ENCODE measurements at regions not wholly inside any gene's neighbourhood (a gene's known extent, or its start where the extent isn't known, plus 50 kb on each side); places are given as distances from the start of the nearest gene placed in this dataset.
"Not testable (repeated sequence)": the region's sequence is repeated elsewhere in the genome, so short reads cannot be mapped to it uniquely, and the experiment has no call there.

DNA sequence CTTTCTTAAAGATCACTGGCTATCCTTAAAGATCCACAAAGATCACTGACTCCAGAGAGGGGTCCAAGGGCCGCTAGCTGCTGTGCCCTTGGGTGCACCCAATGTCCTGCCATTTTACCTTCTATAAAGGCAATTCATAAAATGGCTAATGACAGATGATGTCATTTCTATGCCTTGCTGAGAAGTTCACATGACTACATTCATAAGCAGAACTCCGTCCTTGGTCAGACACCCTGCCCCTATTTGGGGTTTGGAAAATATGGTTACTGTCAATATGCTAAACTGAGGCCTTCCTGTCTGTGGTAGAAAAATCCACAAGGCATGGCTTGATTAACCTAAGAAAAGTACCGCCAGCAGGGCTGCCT, 60.9 kb upstream of the BMAL1 start:
- Histone ChIP-seq H2AFZ (no peak overlapping the region), H3K4me1 (no peaks in the 10 kb centered on the region), H3K9me3 (ENCODE audit: control insufficient read depth, low read length) (no peaks in the 10 kb centered on the region), H3K36me3 (ENCODE audit: control insufficient read depth, insufficient read depth, low read length) (no peaks in the 10 kb centered on the region), H3K79me2 (no peaks in the 10 kb centered on the region), H3K4me3 (ENCODE audit: low read depth, low read length) (no peak overlapping the region), H3K4me2 (ENCODE audit: low read length) (no peak overlapping the region), H3K27ac (no peak overlapping the region), H3K27me3 (ENCODE audit: control insufficient read depth, insufficient read depth, low read length) (no peaks in the 10 kb centered on the region), H3K9ac (no peak overlapping the region)
- TF ChIP-seq, protein P1, sequence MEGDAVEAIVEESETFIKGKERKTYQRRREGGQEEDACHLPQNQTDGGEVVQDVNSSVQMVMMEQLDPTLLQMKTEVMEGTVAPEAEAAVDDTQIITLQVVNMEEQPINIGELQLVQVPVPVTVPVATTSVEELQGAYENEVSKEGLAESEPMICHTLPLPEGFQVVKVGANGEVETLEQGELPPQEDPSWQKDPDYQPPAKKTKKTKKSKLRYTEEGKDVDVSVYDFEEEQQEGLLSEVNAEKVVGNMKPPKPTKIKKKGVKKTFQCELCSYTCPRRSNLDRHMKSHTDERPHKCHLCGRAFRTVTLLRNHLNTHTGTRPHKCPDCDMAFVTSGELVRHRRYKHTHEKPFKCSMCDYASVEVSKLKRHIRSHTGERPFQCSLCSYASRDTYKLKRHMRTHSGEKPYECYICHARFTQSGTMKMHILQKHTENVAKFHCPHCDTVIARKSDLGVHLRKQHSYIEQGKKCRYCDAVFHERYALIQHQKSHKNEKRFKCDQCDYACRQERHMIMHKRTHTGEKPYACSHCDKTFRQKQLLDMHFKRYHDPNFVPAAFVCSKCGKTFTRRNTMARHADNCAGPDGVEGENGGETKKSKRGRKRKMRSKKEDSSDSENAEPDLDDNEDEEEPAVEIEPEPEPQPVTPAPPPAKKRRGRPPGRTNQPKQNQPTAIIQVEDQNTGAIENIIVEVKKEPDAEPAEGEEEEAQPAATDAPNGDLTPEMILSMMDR (IDR thresholded peaks at IDR 0.05): no peak

DNA sequence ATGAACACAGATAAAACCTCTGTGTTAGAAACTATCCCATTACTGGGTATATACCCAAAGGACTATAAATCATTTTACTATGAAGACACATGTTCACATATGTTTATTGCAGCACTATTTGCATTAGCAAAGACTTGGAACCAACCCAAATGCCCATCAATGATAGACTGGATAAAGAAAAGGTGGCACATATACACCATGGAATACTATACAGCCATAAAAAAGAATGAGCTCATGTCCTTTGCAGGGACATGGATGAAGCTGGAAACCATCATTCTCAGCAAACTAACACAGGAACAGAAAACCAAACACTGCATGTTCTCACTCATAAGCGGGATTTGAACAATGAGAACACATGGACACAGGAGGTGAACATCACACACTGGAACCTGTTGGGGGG, 58.9 kb upstream of the BMAL1 start:
- H3K4me1 ChIP-seq; H3K27me3 ChIP-seq (ENCODE audit: control insufficient read depth, insufficient read depth, low read length); H3K9me3 ChIP-seq (ENCODE audit: control insufficient read depth, low read length); H3K4me3 ChIP-seq (ENCODE audit: low read depth, low read length); H3K36me3 ChIP-seq (ENCODE audit: control insufficient read depth, insufficient read depth, low read length); H3K4me2 ChIP-seq (ENCODE audit: low read length); H2AFZ ChIP-seq; H3K79me2 ChIP-seq; H3K9ac ChIP-seq; H3K27ac ChIP-seq: not testable (repeated sequence)

DNA sequence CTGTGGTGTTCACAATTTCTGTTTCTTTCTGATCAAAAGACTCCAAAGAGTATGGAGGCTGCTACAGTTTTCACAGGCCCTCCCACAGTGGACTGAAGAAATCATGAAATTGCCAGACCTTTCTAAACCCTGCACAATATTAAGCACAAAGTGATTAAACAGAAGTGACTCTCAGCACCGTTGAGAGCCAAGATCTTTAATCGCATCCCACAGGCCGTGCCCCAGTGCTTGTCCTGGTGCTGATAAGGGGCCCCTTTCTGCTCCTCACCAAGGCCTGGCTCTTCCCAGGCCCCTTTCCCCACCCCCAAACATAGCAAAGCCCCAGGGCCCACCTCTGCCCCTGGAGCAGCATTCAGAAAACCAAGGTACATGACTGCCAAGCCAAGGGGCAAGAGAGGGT, 57.4 kb upstream of the BMAL1 start:
- no peaks in the 10 kb centered on the region for H3K79me2 ChIP-seq
- no peaks in the 10 kb centered on the region for H3K36me3 ChIP-seq (ENCODE audit: control insufficient read depth, insufficient read depth, low read length)
- H3K4me1 ChIP-seq: no peaks in the 10 kb centered on the region
- H2AFZ ChIP-seq: peak overlapping the region; percentile 8
- H3K9ac ChIP-seq: no peak overlapping the region
- H3K4me3 ChIP-seq (ENCODE audit: low read depth, low read length): no peak overlapping the region
- H3K4me2 ChIP-seq (ENCODE audit: low read length): no peak overlapping the region
- TF ChIP-seq, protein P1 (IDR thresholded peaks at IDR 0.05): no peak
- H3K9me3 ChIP-seq (ENCODE audit: control insufficient read depth, low read length): no peaks in the 10 kb centered on the region
- no peaks in the 10 kb centered on the region for H3K27me3 ChIP-seq (ENCODE audit: control insufficient read depth, insufficient read depth, low read length)
- H3K27ac ChIP-seq: no peak overlapping the region

DNA sequence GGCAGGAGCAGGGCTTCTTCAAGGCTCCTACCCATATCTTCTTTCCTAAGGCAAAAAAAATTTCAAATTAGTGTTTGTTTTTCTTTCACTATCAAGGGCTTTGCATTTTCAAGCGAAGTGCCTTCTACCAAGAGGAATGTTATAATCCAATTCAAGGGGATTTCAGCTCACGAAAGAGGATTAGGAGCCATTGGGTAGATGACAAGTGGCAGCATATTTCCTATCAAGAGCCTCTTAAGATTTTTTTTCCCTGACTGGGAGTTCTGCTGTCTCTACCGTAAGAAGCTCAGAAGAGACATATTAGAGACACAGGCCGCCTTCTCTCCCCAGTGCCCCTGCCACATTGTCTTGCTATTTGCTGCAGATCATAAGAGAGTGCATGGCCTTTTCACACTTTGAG, 55.9 kb upstream of the BMAL1 start:
- Histone ChIP-seq H2AFZ (peak overlapping the region; percentile 53), H3K9me3 (ENCODE audit: control insufficient read depth, low read length) (no peaks in the 10 kb centered on the region), H3K9ac (no peak overlapping the region), H3K79me2 (no peaks in the 10 kb centered on the region), H3K27me3 (ENCODE audit: control insufficient read depth, insufficient read depth, low read length) (no peaks in the 10 kb centered on the region), H3K36me3 (ENCODE audit: control insufficient read depth, insufficient read depth, low read length) (no peaks in the 10 kb centered on the region), H3K27ac (no peak overlapping the region), H3K4me2 (ENCODE audit: low read length) (no peak overlapping the region), H3K4me1 (no peaks in the 10 kb centered on the region), H3K4me3 (ENCODE audit: low read depth, low read length) (no peak overlapping the region)
- TF ChIP-seq, protein P1 (IDR thresholded peaks at IDR 0.05): no peak

DNA sequence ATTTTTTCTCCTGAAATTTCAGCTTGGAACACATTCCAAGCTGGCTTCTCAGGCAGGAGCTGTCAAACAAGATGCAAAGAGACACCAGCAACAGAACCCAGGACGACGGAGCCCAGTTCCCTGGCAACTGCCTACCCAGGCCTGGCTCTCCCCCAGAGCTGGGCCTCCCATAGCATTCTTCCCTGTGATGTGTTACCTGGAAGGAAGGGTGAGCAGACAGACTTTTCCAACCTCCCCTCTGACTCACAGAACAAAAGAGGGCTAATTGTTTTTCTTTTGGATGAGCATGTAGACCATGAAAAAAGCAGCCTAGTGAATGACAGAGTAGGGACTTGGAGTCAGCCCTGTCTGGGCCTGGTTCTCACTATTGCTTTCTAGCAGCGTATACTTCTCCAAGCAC, 55.3 kb upstream of the BMAL1 start:
- Histone ChIP-seq H3K4me3 (ENCODE audit: low read depth, low read length) (no peak overlapping the region), H3K4me1 (no peaks in the 10 kb centered on the region), H3K27ac (no peak overlapping the region), H3K9ac (no peak overlapping the region), H3K36me3 (ENCODE audit: control insufficient read depth, insufficient read depth, low read length) (no peaks in the 10 kb centered on the region), H3K79me2 (no peaks in the 10 kb centered on the region), H3K4me2 (ENCODE audit: low read length) (no peak overlapping the region), H2AFZ (peak overlapping the region; percentile 53), H3K9me3 (ENCODE audit: control insufficient read depth, low read length) (no peaks in the 10 kb centered on the region), H3K27me3 (ENCODE audit: control insufficient read depth, insufficient read depth, low read length) (no peaks in the 10 kb centered on the region)
- TF ChIP-seq, protein P1 (IDR thresholded peaks at IDR 0.05): no peak

Data from parathyroid adenoma (tissue), 2 donors.